HG02588 (cell line): ENCODE measurements at regions not wholly inside any gene's neighbourhood (a gene's known extent, or its start where the extent isn't known, plus 50 kb on each side); places are given as distances from the start of the nearest gene placed in this dataset.

Experiments used
- ATAC-seq: cut with Tn5 transposase; IDR thresholded peaks from one replicate; pipeline ENCODE4 v1.9.1; 2021; ENCODE audit warnings: mild to moderate bottlenecking, moderate library complexity; ENCODE audit not compliant: unreplicated experiment

GRCh38 chr12:58815235-58815634, 105.1 kb downstream of the LRIG3 start:
- ATAC-seq = no peak

GRCh38 chr12:58818546-58818945, 101.8 kb downstream of the LRIG3 start:
- no peak for ATAC-seq

GRCh38 chr12:58819345-58819744, 101.0 kb downstream of the LRIG3 start:
- no peak for ATAC-seq

GRCh38 chr12:58819985-58820384, 100.3 kb downstream of the LRIG3 start:
- no peak for ATAC-seq
